Thoracic aorta (tissue), 2 donors: ENCODE measurements at regions not wholly inside any gene's neighbourhood (a gene's known extent, or its start where the extent isn't known, plus 50 kb on each side); places are given as distances from the start of the nearest gene placed in this dataset.
"Not testable (repeated sequence)": the region's sequence is repeated elsewhere in the genome, so short reads cannot be mapped to it uniquely, and the experiment has no call there.

Source experiments
- ATAC-seq: fragments of 150-250 bp; one replicate; pipeline ENCODE4 v1.8.0; 2017; ENCODE audit warnings: low read depth; ENCODE audit not compliant: insufficient number of reproducible peaks, low FRiP score
- DNase-seq: peaks from one replicate; pipeline ENCODE4 v3.0.0-alpha.2; 2020; ENCODE audit warnings: low spot score
- H3K27ac ChIP-seq, 2 donors: fragments of 200-600 bp; sonication (generic); 1 replicate in 1 of 2; 2 replicates in 1 of 2; pipeline ENCODE4 v1.5.1; 2016; ENCODE audit warnings: mild to moderate bottlenecking in 2 of 2, moderate library complexity in 2 of 2
- H3K27me3 ChIP-seq: fragments of 200-600 bp; sonication (generic); replicated peaks from 2 replicates; pipeline ENCODE4 v1.6.0; 2016; ENCODE audit warnings: mild to moderate bottlenecking; ENCODE audit not compliant: insufficient read depth
- H3K36me3 ChIP-seq: fragments of 200-600 bp; sonication (generic); one replicate; pipeline ENCODE4 v1.5.1; 2016
- H3K4me1 ChIP-seq, 2 donors: fragments of 200-600 bp; sonication (generic); 1 replicate in 1 of 2; 2 replicates in 1 of 2; pipeline versions ENCODE4 v1.5.1 to v1.6.0; 2016; ENCODE audit warnings: low read depth in 2 of 2, mild to moderate bottlenecking in 1 of 2; ENCODE audit not compliant: control insufficient read depth in 1 of 2
- H3K4me3 ChIP-seq: fragments of 200-600 bp; sonication (generic); 2 replicates; pipeline ENCODE4 v1.5.1; 2016; ENCODE audit warnings: mild to moderate bottlenecking
- H3K9me3 ChIP-seq: fragments of 200-600 bp; sonication (generic); 2 replicates; pipeline ENCODE4 v1.5.1; 2016
- CTCF ChIP-seq: fragments of 200-600 bp; sonication (generic); IDR thresholded peaks from one replicate; pipeline ENCODE4 v1.5.1; 2019; ENCODE audit warnings: antibody characterized with exemption

GRCh38 chr2:150676747-150677383 is 189.4 kb upstream of the RND3 start:
- Histone ChIP-seq H3K9me3 (no peaks in the 10 kb centered on the region), H3K27ac (no peak overlapping the region), H3K36me3 (no peaks in the 10 kb centered on the region), H3K4me1 (no peaks in the 10 kb centered on the region), H3K27me3 (no peaks in the 10 kb centered on the region), H3K4me3 (no peak overlapping the region)
- ATAC-seq: no peak
- no peak for DNase-seq
- TF ChIP-seq CTCF: no peak

- Histone ChIP-seq H3K9me3 (no peaks in the 10 kb centered on the region), H3K4me1 (no peaks in the 10 kb centered on the region), H3K4me3 (no peak overlapping the region), H3K27me3 (no peaks in the 10 kb centered on the region), H3K27ac (no peak overlapping the region), H3K36me3 (no peaks in the 10 kb centered on the region)
- ATAC-seq (no peak), DNase-seq (no peak)
- TF ChIP-seq CTCF: no peak
Measured at GRCh38 chr2:150675807-150676206, 188.3 kb upstream of the RND3 start.

- Histone ChIP-seq H3K9me3 (no peaks in the 10 kb centered on the region), H3K27me3 (no peaks in the 10 kb centered on the region), H3K27ac (no peak overlapping the region), H3K4me3 (no peak overlapping the region), H3K36me3 (no peaks in the 10 kb centered on the region), H3K4me1 (no peaks in the 10 kb centered on the region)
- no peak for TF ChIP-seq CTCF
- ATAC-seq (no peak), DNase-seq (no peak)
Measured at GRCh38 chr2:150674283-150674682, 186.8 kb upstream of the RND3 start.

GRCh38 chr2:150672311-150672710 is 184.8 kb upstream of the RND3 start:
- no peaks in the 10 kb centered on the region for H3K9me3 ChIP-seq
- ATAC-seq (no peak), DNase-seq (no peak)
- H3K27ac ChIP-seq: no peak overlapping the region
- H3K4me3 ChIP-seq: no peak overlapping the region
- no peak for TF ChIP-seq CTCF
- H3K27me3 ChIP-seq: no peaks in the 10 kb centered on the region
- no peaks in the 10 kb centered on the region for H3K4me1 ChIP-seq
- no peaks in the 10 kb centered on the region for H3K36me3 ChIP-seq

- ATAC-seq: no peak
Measured at GRCh38 chr2:150669492-150669891, 182.0 kb upstream of the RND3 start.

GRCh38 chr2:150667039-150667438 is 179.6 kb upstream of the RND3 start:
- not testable (repeated sequence) for H3K4me1 ChIP-seq, ATAC-seq, H3K4me3 ChIP-seq, H3K9me3 ChIP-seq, DNase-seq, H3K27ac ChIP-seq, H3K27me3 ChIP-seq, H3K36me3 ChIP-seq

More at GRCh38 chr2:150669492-150669891, 182.0 kb upstream of the RND3 start:
- no peak overlapping the region for H3K27ac ChIP-seq
- no peaks in the 10 kb centered on the region for H3K4me1 ChIP-seq
- no peak for TF ChIP-seq CTCF
- no peaks in the 10 kb centered on the region for H3K36me3 ChIP-seq
- H3K9me3 ChIP-seq: no peaks in the 10 kb centered on the region
- no peak for DNase-seq
- H3K4me3 ChIP-seq: no peak overlapping the region
- H3K27me3 ChIP-seq: no peaks in the 10 kb centered on the region
